ENCODE measurements at regions not wholly inside any gene's neighbourhood (a gene's known extent, or its start where the extent isn't known, plus 50 kb on each side); places are given as distances from the start of the nearest gene placed in this dataset.

DNA sequence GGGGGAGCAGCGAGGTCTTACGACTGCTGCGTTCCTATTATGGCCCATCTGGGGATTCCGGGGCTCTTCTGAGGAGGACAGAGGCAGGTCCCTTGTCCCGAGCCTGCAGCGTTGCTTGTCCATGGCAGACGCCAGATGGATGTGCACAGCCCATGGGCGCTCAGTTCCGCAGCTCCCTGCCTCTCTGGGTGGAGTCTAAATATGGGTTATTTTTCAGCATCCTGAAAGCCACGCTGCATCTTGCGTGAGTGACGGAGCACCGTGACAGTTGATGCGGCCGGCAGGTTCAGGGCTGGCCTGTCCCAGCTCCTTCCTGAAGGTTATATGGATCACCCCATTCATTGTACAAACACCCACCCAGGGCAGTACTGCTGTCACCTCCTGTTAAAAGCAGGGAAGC, 1169.4 kb downstream of the BRD1 start:
- TF ChIP-seq EZH2phosphoT487 (IDR thresholded peaks at IDR 0.05; ENCODE audit: low read length), result no peak
- TF ChIP-seq, protein P1, sequence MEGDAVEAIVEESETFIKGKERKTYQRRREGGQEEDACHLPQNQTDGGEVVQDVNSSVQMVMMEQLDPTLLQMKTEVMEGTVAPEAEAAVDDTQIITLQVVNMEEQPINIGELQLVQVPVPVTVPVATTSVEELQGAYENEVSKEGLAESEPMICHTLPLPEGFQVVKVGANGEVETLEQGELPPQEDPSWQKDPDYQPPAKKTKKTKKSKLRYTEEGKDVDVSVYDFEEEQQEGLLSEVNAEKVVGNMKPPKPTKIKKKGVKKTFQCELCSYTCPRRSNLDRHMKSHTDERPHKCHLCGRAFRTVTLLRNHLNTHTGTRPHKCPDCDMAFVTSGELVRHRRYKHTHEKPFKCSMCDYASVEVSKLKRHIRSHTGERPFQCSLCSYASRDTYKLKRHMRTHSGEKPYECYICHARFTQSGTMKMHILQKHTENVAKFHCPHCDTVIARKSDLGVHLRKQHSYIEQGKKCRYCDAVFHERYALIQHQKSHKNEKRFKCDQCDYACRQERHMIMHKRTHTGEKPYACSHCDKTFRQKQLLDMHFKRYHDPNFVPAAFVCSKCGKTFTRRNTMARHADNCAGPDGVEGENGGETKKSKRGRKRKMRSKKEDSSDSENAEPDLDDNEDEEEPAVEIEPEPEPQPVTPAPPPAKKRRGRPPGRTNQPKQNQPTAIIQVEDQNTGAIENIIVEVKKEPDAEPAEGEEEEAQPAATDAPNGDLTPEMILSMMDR (IDR thresholded peaks at IDR 0.05; ENCODE audit: low read length), result no peak

All from MM.1S (cell line).